ENCODE measurements at regions not wholly inside any gene's neighbourhood (a gene's known extent, or its start where the extent isn't known, plus 50 kb on each side); places are given as distances from the start of the nearest gene placed in this dataset.

DNA sequence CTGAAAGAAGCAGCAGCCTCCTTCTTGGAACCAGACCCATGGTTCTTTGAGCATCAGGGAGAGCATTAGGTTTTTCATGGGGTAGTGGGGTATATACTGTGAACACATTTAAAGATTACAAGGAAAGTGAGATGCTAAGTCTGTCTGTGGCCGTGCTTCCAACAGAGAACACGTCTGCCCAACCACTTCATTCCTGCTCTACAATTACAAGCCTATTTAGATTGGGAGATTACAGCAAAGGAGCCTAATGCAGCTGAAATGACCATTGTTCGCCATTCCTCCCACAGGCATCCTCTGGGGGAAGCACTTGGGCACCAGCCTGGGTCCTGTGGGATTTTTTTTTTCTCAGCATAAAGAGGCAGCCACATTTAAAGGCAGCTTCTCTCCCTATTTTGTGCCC, 536.4 kb downstream of the XPNPEP1 start:
- POLR2A ChIA-PET (ENCODE audit: partially characterized antibody), result no interaction called here
- no peak overlapping the region for H3K14ac ChIP-seq (ENCODE audit: insufficient read length)

More for the DNA sequence above, 536.4 kb downstream of the XPNPEP1 start:
- Histone ChIP-seq H3K79me1 (ENCODE audit: low read depth, low read length) (no peaks in the 10 kb centered on the region), H2BK20ac (ENCODE audit: low read length) (no peak overlapping the region), H3K4me3 (ENCODE audit: extremely low read depth in 1 of 4, insufficient read depth in 2 of 4, low read depth in 3 of 4, low read length in 4 of 4) (no peak overlapping the region), H2AK5ac (ENCODE audit: low read depth, low read length) (no peak overlapping the region), H2AFZ (ENCODE audit: low read length) (peak overlapping the region; percentile 10; the same call in 1 of the 2 replicates), H3K23me2 (ENCODE audit: low read depth, low read length) (no peaks in the 10 kb centered on the region; the same call in 1 of the 2 replicates), H3K4ac (replicated peaks; ENCODE audit: insufficient read length, low read depth, low read length) (no peak overlapping the region), H3K56ac (replicated peaks; ENCODE audit: insufficient read length, low read depth, low read length) (no peak overlapping the region), H4K91ac (replicated peaks; ENCODE audit: insufficient read length, low read length) (no peak overlapping the region), H2BK120ac (replicated peaks; ENCODE audit: low read depth, low read length) (no peak overlapping the region), H2BK5ac (ENCODE audit: low read depth, low read length) (no peak overlapping the region), H3K27me3 (replicated peaks in 1 of 4; ENCODE audit: control insufficient read depth in 3 of 4, extremely low read depth in 1 of 4, insufficient read depth in 3 of 4, low read length in 3 of 4) (no peaks in the 10 kb centered on the region), H3K4me2 (ENCODE audit: insufficient read depth in 1 of 2, low read depth in 2 of 2, low read length in 2 of 2) (no peak overlapping the region), H4K8ac (ENCODE audit: extremely low read depth, insufficient read depth, low read length) (no peak overlapping the region; the same call in 1 of the 2 replicates), H2BK12ac (ENCODE audit: low read depth, low read length) (no peak overlapping the region), H3K27ac (ENCODE audit: low read depth, low read length) (no peak overlapping the region), H2BK15ac (ENCODE audit: low read length) (no peak overlapping the region), H3K18ac (ENCODE audit: extremely low read depth, low read length) (no peak overlapping the region), H3K79me2 (ENCODE audit: control insufficient read depth in 1 of 2, insufficient read depth in 2 of 2, low read length in 2 of 2) (no peaks in the 10 kb centered on the region), H3K23ac (ENCODE audit: insufficient read length) (no peak overlapping the region), H4K20me1 (replicated peaks in 1 of 2; ENCODE audit: control insufficient read depth in 1 of 2, insufficient read depth in 2 of 2, low read length in 2 of 2) (no peaks in the 10 kb centered on the region), H3K9me3 (ENCODE audit: insufficient read depth in 2 of 2, low read depth in 1 of 2, low read length in 1 of 2) (no peaks in the 10 kb centered on the region), H3K9ac (replicated peaks in 1 of 4; ENCODE audit: extremely low read depth in 1 of 4, low read depth in 3 of 4, low read length in 3 of 4) (no peak overlapping the region), H3K36me3 (ENCODE audit: control insufficient read depth in 2 of 4, insufficient read depth in 4 of 4, low read length in 3 of 4) (no peaks in the 10 kb centered on the region), H4K5ac (ENCODE audit: insufficient read length, low read depth, low read length) (no peak overlapping the region), H3K4me1 (replicated peaks in 1 of 4; ENCODE audit: control insufficient read depth in 3 of 4, insufficient read depth in 4 of 4, low read length in 3 of 4) (no peaks in the 10 kb centered on the region)
- CTCF ChIA-PET (ENCODE audit: partially characterized antibody), result interaction anchor here (1.0 kb wide), 1 partner anchor 9 kb away, joined by 7 read pairs; no protein-coding TSS in a partner anchor
- FAIRE-seq, result no peak
- WGBS, 2 experiments (ENCODE audit: extremely low coverage in 1 of 2, insufficient coverage in 1 of 2, insufficient read length in 1 of 2, insufficient replicate concordance in 2 of 2, low coverage in 1 of 2, low lambda C conversion rate in 2 of 2, missing lambda C conversion rate in 1 of 2), result 92% methylated on average over 3 of the region's 3 CpGs; no CpG with 5 or more reads in 1 of the 2 experiments
- DNase-seq (ENCODE audit: low read depth in 1 of 2, low spot score in 2 of 2), result no peak
- TF ChIP-seq POLR2AphosphoS5 (IDR thresholded peaks at IDR 0.05; ENCODE audit: low read depth, low read length), result no peak
- TF ChIP-seq TCF12 (IDR thresholded peaks at IDR 0.05; ENCODE audit: low read depth, low read length), result no peak
- TF ChIP-seq GTF2F1 (IDR thresholded peaks at IDR 0.05; ENCODE audit: borderline replicate concordance, low read depth, low read length), result no peak
- no peak for TF ChIP-seq JUN (IDR thresholded peaks at IDR 0.05; ENCODE audit: low read depth, low read length)
- no peak for TF ChIP-seq KDM4A (IDR thresholded peaks at IDR 0.05; ENCODE audit: low read depth, low read length, severe bottlenecking)
- no peak for TF ChIP-seq ZNF274 (IDR thresholded peaks at IDR 0.05; ENCODE audit: borderline replicate concordance, extremely low read depth, low read length)
- TF ChIP-seq RFX5 (IDR thresholded peaks at IDR 0.05; ENCODE audit: borderline replicate concordance, low read depth, low read length), result no peak
- TF ChIP-seq SIX5 (IDR thresholded peaks at IDR 0.05; ENCODE audit: low read depth, low read length), result no peak
- no peak for TF ChIP-seq JUND (IDR thresholded peaks at IDR 0.05; ENCODE audit: low read length)
